GM23248 (cell line): ENCODE measurements at regions not wholly inside any gene's neighbourhood (a gene's known extent, or its start where the extent isn't known, plus 50 kb on each side); places are given as distances from the start of the nearest gene placed in this dataset.

Experiments used
- EZH2 ChIP-seq: fragments of 200-600 bp; sonication (generic); IDR thresholded peaks from 2 replicates; pipeline ENCODE4 v1.6.1; 2018; ENCODE audit warnings: antibody characterized with exemption, mild to moderate bottlenecking; ENCODE audit not compliant: insufficient read depth, poor library complexity, severe bottlenecking
- EZH2phosphoT487 ChIP-seq: fragments of 200-600 bp; sonication (generic); IDR thresholded peaks from 2 replicates; pipeline ENCODE4 v1.6.1; 2018; ENCODE audit warnings: antibody characterized with exemption, moderate library complexity, mild to moderate bottlenecking, low read depth; ENCODE audit not compliant: insufficient read depth

DNA sequence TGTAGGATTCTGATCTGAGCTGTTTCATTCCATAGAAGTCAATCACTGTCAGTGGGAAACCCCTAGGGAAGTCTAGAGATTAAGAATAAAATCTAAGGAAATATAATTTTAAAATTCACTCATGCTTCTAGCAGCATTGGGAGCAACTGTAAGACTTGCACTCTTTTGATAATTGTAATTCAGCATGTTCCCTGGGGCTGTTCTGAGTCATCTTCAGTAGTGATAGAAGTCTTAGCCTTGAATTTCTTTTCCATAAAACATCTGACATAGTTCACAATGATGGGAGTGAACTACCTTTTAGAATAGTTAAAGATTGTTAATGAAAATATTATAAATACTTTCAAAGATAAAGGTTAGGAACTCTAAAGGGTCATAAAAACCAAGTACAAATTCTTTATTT lies 935.8 kb downstream of the DTWD2 start:
- TF ChIP-seq EZH2 (no peak), EZH2phosphoT487 (no peak)
